ENCODE measurements at regions not wholly inside any gene's neighbourhood (a gene's known extent, or its start where the extent isn't known, plus 50 kb on each side); places are given as distances from the start of the nearest gene placed in this dataset.
A peak's percentile ranks its signal among the peaks of the same experiment; 100 is the strongest.
"Not testable (repeated sequence)": the region's sequence is repeated elsewhere in the genome, so short reads cannot be mapped to it uniquely, and the experiment has no call there.

GRCh38 chr5:17336054-17336453 lies 118.6 kb downstream of the BASP1 start:
- no peaks in the 10 kb centered on the region for H3K27me3 ChIP-seq (ENCODE audit: insufficient read depth, low read depth, severe bottlenecking)
- peak; percentile 38 for DNase-seq
- H3K9me3 ChIP-seq (ENCODE audit: severe bottlenecking): peaks cover 5% of the 10 kb centered on the region
- TF ChIP-seq CTCF (IDR thresholded peaks at IDR 0.05; ENCODE audit: low read depth, low read length): no peak
- H3K4me3 ChIP-seq (ENCODE audit: low read depth, low read length): no peak overlapping the region
- H3K27ac ChIP-seq: no peak overlapping the region
- no peaks in the 10 kb centered on the region for H3K36me3 ChIP-seq

GRCh38 chr5:17336723-17337122 lies 119.3 kb downstream of the BASP1 start:
- DNase-seq; H3K36me3 ChIP-seq; H3K27ac ChIP-seq; H3K4me3 ChIP-seq (ENCODE audit: low read depth, low read length); H3K9me3 ChIP-seq (ENCODE audit: severe bottlenecking); H3K27me3 ChIP-seq (ENCODE audit: insufficient read depth, low read depth, severe bottlenecking): not testable (repeated sequence)

- H3K36me3 ChIP-seq: no peaks in the 10 kb centered on the region
- H3K27me3 ChIP-seq (ENCODE audit: insufficient read depth, low read depth, severe bottlenecking): no peaks in the 10 kb centered on the region
- H3K9me3 ChIP-seq (ENCODE audit: severe bottlenecking): peaks cover 5% of the 10 kb centered on the region
- DNase-seq: no peak
- no peak overlapping the region for H3K4me3 ChIP-seq (ENCODE audit: low read depth, low read length)
- TF ChIP-seq CTCF (IDR thresholded peaks at IDR 0.05; ENCODE audit: low read depth, low read length): no peak
- H3K27ac ChIP-seq: no peak overlapping the region
These were observed 122.4 kb downstream of the BASP1 start for GRCh38 chr5:17339841-17340240.

DNA sequence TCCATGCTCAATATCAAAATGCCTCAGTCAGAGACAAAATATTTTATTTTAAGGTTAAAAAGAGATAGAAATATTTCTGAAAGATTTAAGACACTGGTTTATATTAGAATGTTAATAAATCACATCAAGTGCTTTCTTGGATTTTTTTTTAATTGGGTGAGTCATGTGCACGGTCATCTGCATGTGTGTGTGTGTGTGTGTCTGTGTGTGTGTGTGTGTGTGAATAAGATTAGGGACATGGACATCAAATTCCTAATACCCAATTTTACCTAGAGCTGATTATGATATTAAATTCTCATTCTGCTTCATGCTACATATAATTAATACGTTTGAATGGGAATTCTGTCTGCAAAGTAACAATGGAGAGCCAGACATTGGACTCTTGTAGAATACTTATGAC lies 122.9 kb downstream of the BASP1 start:
- H3K4me3 ChIP-seq (ENCODE audit: low read depth, low read length): no peak overlapping the region
- DNase-seq: no peak
- no peak overlapping the region for H3K27ac ChIP-seq
- H3K27me3 ChIP-seq (ENCODE audit: insufficient read depth, low read depth, severe bottlenecking): no peaks in the 10 kb centered on the region
- peaks cover 5% of the 10 kb centered on the region for H3K9me3 ChIP-seq (ENCODE audit: severe bottlenecking)
- no peaks in the 10 kb centered on the region for H3K36me3 ChIP-seq
- TF ChIP-seq CTCF (IDR thresholded peaks at IDR 0.05; ENCODE audit: low read depth, low read length): no peak

DNA sequence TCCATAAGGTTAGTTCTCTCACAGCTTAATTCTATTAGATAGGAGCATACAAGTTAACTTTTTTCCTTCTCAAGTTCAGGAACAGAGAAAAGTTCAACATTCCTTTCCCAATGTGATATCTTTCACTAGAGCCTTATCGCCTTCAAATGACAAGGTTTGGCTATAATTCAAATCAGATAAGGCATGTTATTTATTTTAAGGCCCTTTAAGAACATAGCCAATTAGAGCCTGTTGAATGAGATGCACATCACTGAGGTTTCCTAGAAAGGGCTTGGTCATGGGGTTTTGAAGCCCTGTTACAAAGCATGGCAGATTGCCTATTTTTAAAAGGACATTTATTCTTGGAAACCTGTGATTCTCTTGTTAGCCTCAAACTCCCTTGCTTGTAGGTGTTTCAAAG lies 123.4 kb downstream of the BASP1 start:
- H3K27me3 ChIP-seq (ENCODE audit: insufficient read depth, low read depth, severe bottlenecking): no peaks in the 10 kb centered on the region
- H3K9me3 ChIP-seq (ENCODE audit: severe bottlenecking): peaks cover 5% of the 10 kb centered on the region
- H3K4me3 ChIP-seq (ENCODE audit: low read depth, low read length): no peak overlapping the region
- no peak for TF ChIP-seq CTCF (IDR thresholded peaks at IDR 0.05; ENCODE audit: low read depth, low read length)
- no peak for DNase-seq
- H3K27ac ChIP-seq: no peak overlapping the region
- no peaks in the 10 kb centered on the region for H3K36me3 ChIP-seq

GRCh38 chr5:17343675-17344074 lies 126.2 kb downstream of the BASP1 start:
- Histone ChIP-seq H3K36me3 (no peaks in the 10 kb centered on the region), H3K4me3 (ENCODE audit: low read depth, low read length) (no peak overlapping the region), H3K9me3 (ENCODE audit: severe bottlenecking) (no peaks in the 10 kb centered on the region), H3K27me3 (ENCODE audit: insufficient read depth, low read depth, severe bottlenecking) (no peaks in the 10 kb centered on the region), H3K27ac (no peak overlapping the region)
- DNase-seq: no peak
- TF ChIP-seq CTCF (IDR thresholded peaks at IDR 0.05; ENCODE audit: low read depth, low read length): no peak
